ENCODE measurements at regions not wholly inside any gene's neighbourhood (a gene's known extent, or its start where the extent isn't known, plus 50 kb on each side); places are given as distances from the start of the nearest gene placed in this dataset.
"Not testable (repeated sequence)": the region's sequence is repeated elsewhere in the genome, so short reads cannot be mapped to it uniquely, and the experiment has no call there.

GRCh38 chr3:115401851-115402501 lies 221.3 kb upstream of the GAP43 start:
- H3K4me3 ChIP-seq (ENCODE audit: low read depth, low read length), result no peak overlapping the region
- TF ChIP-seq POLR2A (IDR thresholded peaks at IDR 0.05; ENCODE audit: extremely low read depth, insufficient read length), result no peak
- no peak for TF ChIP-seq MAX (IDR thresholded peaks at IDR 0.05; ENCODE audit: low read depth, low read length)
- TF ChIP-seq CTCF (IDR thresholded peaks at IDR 0.05; ENCODE audit: low read depth, low read length), result no peak
- TF ChIP-seq MYC (IDR thresholded peaks at IDR 0.05; ENCODE audit: low read depth, low read length), result no peak
- DNase-seq (ENCODE audit: low read depth), result no peak

GRCh38 chr3:115402651-115403050 lies 220.7 kb upstream of the GAP43 start:
- DNase-seq (ENCODE audit: low read depth), result no peak
- TF ChIP-seq MYC (IDR thresholded peaks at IDR 0.05; ENCODE audit: low read depth, low read length) (no peak), MAX (IDR thresholded peaks at IDR 0.05; ENCODE audit: low read depth, low read length) (no peak), POLR2A (IDR thresholded peaks at IDR 0.05; ENCODE audit: extremely low read depth, insufficient read length) (no peak), CTCF (IDR thresholded peaks at IDR 0.05; ENCODE audit: low read depth, low read length) (no peak)
- H3K4me3 ChIP-seq (ENCODE audit: low read depth, low read length), result no peak overlapping the region

GRCh38 chr3:115403786-115404185 lies 219.5 kb upstream of the GAP43 start:
- TF ChIP-seq MAX (IDR thresholded peaks at IDR 0.05; ENCODE audit: low read depth, low read length) (no peak), CTCF (IDR thresholded peaks at IDR 0.05; ENCODE audit: low read depth, low read length) (no peak), MYC (IDR thresholded peaks at IDR 0.05; ENCODE audit: low read depth, low read length) (no peak), POLR2A (IDR thresholded peaks at IDR 0.05; ENCODE audit: extremely low read depth, insufficient read length) (no peak)
- H3K4me3 ChIP-seq (ENCODE audit: low read depth, low read length), result no peak overlapping the region
- DNase-seq (ENCODE audit: low read depth), result no peak

GRCh38 chr3:115409596-115409995 lies 213.7 kb upstream of the GAP43 start:
- no peak for DNase-seq (ENCODE audit: low read depth)
- H3K4me3 ChIP-seq (ENCODE audit: low read depth, low read length), result no peak overlapping the region
- TF ChIP-seq CTCF (IDR thresholded peaks at IDR 0.05; ENCODE audit: low read depth, low read length), result no peak

- H3K4me3 ChIP-seq (ENCODE audit: low read depth, low read length); DNase-seq (ENCODE audit: low read depth): not testable (repeated sequence)
These were observed 208.7 kb upstream of the GAP43 start for GRCh38 chr3:115414610-115415009.

GRCh38 chr3:115415246-115415996 lies 207.9 kb upstream of the GAP43 start:
- no peak overlapping the region for H3K4me3 ChIP-seq (ENCODE audit: low read depth, low read length)
- DNase-seq (ENCODE audit: low read depth), result no peak
- no peak for TF ChIP-seq MAX (IDR thresholded peaks at IDR 0.05; ENCODE audit: low read depth, low read length)
- no peak for TF ChIP-seq CTCF (IDR thresholded peaks at IDR 0.05; ENCODE audit: low read depth, low read length)
- TF ChIP-seq MYC (IDR thresholded peaks at IDR 0.05; ENCODE audit: low read depth, low read length), result no peak
- no peak for TF ChIP-seq POLR2A (IDR thresholded peaks at IDR 0.05; ENCODE audit: extremely low read depth, insufficient read length)
